Fibroblast of lung (primary cell): ENCODE measurements at regions not wholly inside any gene's neighbourhood (a gene's known extent, or its start where the extent isn't known, plus 50 kb on each side); places are given as distances from the start of the nearest gene placed in this dataset.

Source experiments
- DNase-seq, 2 donors: peaks; one replicate each; pipeline versions ENCODE4 v3.0.0 to v3.0.0-alpha.2; 2010; ENCODE audit warnings: low read depth in 2 of 2
- H2AFZ ChIP-seq: 2 replicates; pipeline ENCODE4 v1.5.1; 2012; ENCODE audit warnings: low read length, control low read depth, inconsistent platforms
- H3K27ac ChIP-seq: 2 replicates; pipeline ENCODE4 v1.5.1; 2011; ENCODE audit warnings: low read length, control low read depth; ENCODE audit not compliant: insufficient read depth
- H3K27me3 ChIP-seq: 2 replicates; pipeline ENCODE4 v1.5.1; 2011; ENCODE audit warnings: mild to moderate bottlenecking, low read length; ENCODE audit not compliant: control insufficient read depth, insufficient read depth
- H3K36me3 ChIP-seq: 2 replicates; pipeline ENCODE4 v1.5.1; 2011; ENCODE audit warnings: low read length; ENCODE audit not compliant: control insufficient read depth, insufficient read depth
- H3K4me1 ChIP-seq: 2 replicates; pipeline ENCODE4 v1.5.1; 2011; ENCODE audit warnings: low read length; ENCODE audit not compliant: control insufficient read depth, insufficient read depth; ENCODE audit errors: extremely low read depth
- H3K4me2 ChIP-seq: 2 replicates; pipeline ENCODE4 v1.5.1; 2011; ENCODE audit warnings: low read length, control low read depth; ENCODE audit not compliant: insufficient read depth; ENCODE audit errors: extremely low read depth
- H3K4me3 ChIP-seq, 4 experiments: fragments of 200-600 bp in 1 of 4; sonication (generic) in 1 of 4; replicated peaks in 1 of 4; 2 replicates each; pipeline ENCODE4 v1.5.1; 2011 to 2016; ENCODE audit warnings: low read length in 4 of 4, low read depth in 3 of 4, mild to moderate bottlenecking in 3 of 4, control low read depth in 2 of 4, inconsistent platforms in 1 of 4, mixed read lengths in 1 of 4; ENCODE audit not compliant: insufficient read depth in 1 of 4; ENCODE audit errors: control extremely low read depth in 1 of 4
- H3K79me2 ChIP-seq: 2 replicates; pipeline ENCODE4 v1.5.1; 2012; ENCODE audit warnings: mild to moderate bottlenecking, low read length, inconsistent platforms; ENCODE audit not compliant: control insufficient read depth, insufficient read depth
- H3K9ac ChIP-seq: 2 replicates; pipeline ENCODE4 v1.5.1; 2011; ENCODE audit warnings: mild to moderate bottlenecking, low read length, control low read depth; ENCODE audit not compliant: insufficient read depth
- H3K9me3 ChIP-seq: 2 replicates; pipeline ENCODE4 v1.5.1; 2012; ENCODE audit warnings: low read depth, low read length; ENCODE audit not compliant: control insufficient read depth, insufficient read depth
- H4K20me1 ChIP-seq: 2 replicates; pipeline ENCODE4 v1.5.1; 2011; ENCODE audit warnings: low read length; ENCODE audit not compliant: control insufficient read depth, insufficient read depth; ENCODE audit errors: extremely low read depth
- CTCF ChIP-seq, 2 donors: IDR thresholded peaks in 1 of 2; conservative IDR thresholded peaks in 1 of 2; 1 replicate in 1 of 2; 2 replicates in 1 of 2; pipeline ENCODE4 v1.5.1; 2011 to 2012; ENCODE audit warnings: low read length in 2 of 2, control low read depth in 1 of 2, inconsistent platforms in 1 of 2, low read depth in 1 of 2, mild to moderate bottlenecking in 1 of 2
- EZH2 ChIP-seq: IDR thresholded peaks from 2 replicates; pipeline ENCODE4 v1.5.1; 2012; ENCODE audit warnings: low read length, control low read depth, mild to moderate bottlenecking; ENCODE audit errors: missing control alignments

DNA sequence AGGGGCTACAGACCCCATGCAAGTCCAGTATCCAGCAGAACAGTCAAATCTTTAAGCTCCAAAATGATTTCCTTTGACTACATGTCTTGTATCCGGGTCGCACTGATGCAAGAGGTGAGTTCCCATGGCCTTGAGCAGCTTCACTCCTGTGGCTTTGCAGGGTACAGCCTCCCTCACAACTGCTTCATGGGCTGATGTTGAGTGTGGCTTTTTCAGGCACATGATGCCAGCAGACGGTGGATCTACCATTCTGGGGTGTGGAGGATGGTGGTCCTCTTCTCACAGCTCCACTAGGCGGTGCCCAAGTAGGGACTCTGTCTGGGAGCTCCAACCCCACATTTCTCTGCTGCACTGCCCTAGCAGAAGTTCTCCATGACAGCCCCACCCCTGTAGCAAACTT, 208.4 kb downstream of the INSIG2 start:
- H3K79me2 ChIP-seq, result no peaks in the 10 kb centered on the region
- H3K36me3 ChIP-seq, result no peaks in the 10 kb centered on the region
- TF ChIP-seq CTCF (conservative IDR thresholded peaks at IDR 0.05 in 1 of 2, IDR thresholded peaks at IDR 0.05 in 1 of 2; ENCODE audit: low read depth in 1 of 2, low read length in 2 of 2) (no peak), EZH2 (no peak)
- no peak overlapping the region for H3K4me3 ChIP-seq
- no peak overlapping the region for H3K27ac ChIP-seq
- no peaks in the 10 kb centered on the region for H3K4me1 ChIP-seq
- no peak overlapping the region for H2AFZ ChIP-seq
- H3K9me3 ChIP-seq, result no peaks in the 10 kb centered on the region
- H3K27me3 ChIP-seq, result no peaks in the 10 kb centered on the region
- H3K4me2 ChIP-seq, result no peak overlapping the region
- no peak overlapping the region for H3K9ac ChIP-seq
- H4K20me1 ChIP-seq, result no peaks in the 10 kb centered on the region
- DNase-seq, result no peak

GRCh38 chr2:118295592-118296390, 207.5 kb downstream of the INSIG2 start:
- H3K9ac ChIP-seq, result no peak overlapping the region
- TF ChIP-seq CTCF (conservative IDR thresholded peaks at IDR 0.05 in 1 of 2, IDR thresholded peaks at IDR 0.05 in 1 of 2; ENCODE audit: low read depth in 1 of 2, low read length in 2 of 2), result no peak
- TF ChIP-seq EZH2, result no peak
- H3K79me2 ChIP-seq, result no peaks in the 10 kb centered on the region
- DNase-seq, result no peak
- H3K36me3 ChIP-seq, result no peaks in the 10 kb centered on the region
- no peak overlapping the region for H3K4me2 ChIP-seq
- H3K9me3 ChIP-seq, result no peaks in the 10 kb centered on the region
- H3K27me3 ChIP-seq, result no peaks in the 10 kb centered on the region
- no peak overlapping the region for H3K4me3 ChIP-seq
- H4K20me1 ChIP-seq, result no peaks in the 10 kb centered on the region
- H2AFZ ChIP-seq, result no peak overlapping the region
- H3K4me1 ChIP-seq, result no peaks in the 10 kb centered on the region
- H3K27ac ChIP-seq, result no peak overlapping the region

DNA sequence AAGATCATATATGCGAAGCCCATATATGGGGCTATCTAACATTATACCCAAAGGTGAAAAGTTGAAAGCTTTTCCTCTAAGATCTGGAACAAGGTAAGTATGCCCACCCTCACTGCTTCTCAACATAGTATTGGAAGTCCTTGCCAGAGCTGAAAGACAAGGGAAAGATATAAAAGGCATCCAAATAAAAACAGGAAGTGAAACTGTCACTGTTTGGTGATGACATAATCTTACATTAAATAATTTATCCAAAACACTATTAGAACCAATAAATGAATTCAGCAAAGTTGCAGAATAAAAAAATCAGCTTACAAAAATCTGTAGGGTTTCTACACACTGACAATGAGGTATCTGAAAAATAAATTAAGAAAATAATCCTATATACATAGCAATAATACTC, 205.8 kb downstream of the INSIG2 start:
- Histone ChIP-seq H4K20me1 (no peaks in the 10 kb centered on the region), H3K9ac (no peak overlapping the region), H3K4me2 (no peak overlapping the region), H3K79me2 (no peaks in the 10 kb centered on the region), H3K9me3 (no peaks in the 10 kb centered on the region), H3K4me3 (no peak overlapping the region), H3K27me3 (no peaks in the 10 kb centered on the region), H3K36me3 (no peaks in the 10 kb centered on the region), H3K4me1 (no peaks in the 10 kb centered on the region), H3K27ac (no peak overlapping the region), H2AFZ (no peak overlapping the region)
- DNase-seq, result no peak
- TF ChIP-seq EZH2 (no peak), CTCF (conservative IDR thresholded peaks at IDR 0.05 in 1 of 2, IDR thresholded peaks at IDR 0.05 in 1 of 2; ENCODE audit: low read depth in 1 of 2, low read length in 2 of 2) (no peak)
